Endothelial cell of umbilical vein (primary cell): ENCODE measurements at regions not wholly inside any gene's neighbourhood (a gene's known extent, or its start where the extent isn't known, plus 50 kb on each side); places are given as distances from the start of the nearest gene placed in this dataset.

Source experiments
- BruUV-seq: library from RNA; stranded (reverse); fragments of 400-500 nt; replicated peaks from 2 replicates; lab custom pipeline; 2021; lab: Mats Ljungman, UMichigan
- CTCF ChIA-PET: fragments of 300-600, 350-600 bp; sonication (Branson Sonifier 250); formaldehyde crosslinking; loops from one replicate; lab custom pipeline; 2021; ENCODE audit warnings: antibody characterized with exemption, inconsistent platforms; lab: Charles Lee
- POLR2A ChIA-PET: fragments of 300-600, 350-600 bp; sonication (Branson Sonifier 250); formaldehyde crosslinking; loops from one replicate; lab custom pipeline; 2021; ENCODE audit warnings: antibody characterized with exemption, inconsistent platforms; lab: Charles Lee
- DNase-seq: peaks from one replicate; pipeline ENCODE4 v3.0.0-alpha.2; 2011; ENCODE audit warnings: low read depth, low spot score
- FAIRE-seq: peaks from 2 replicates; lab custom pipeline; 2011; peaks lifted over from hg19 to GRCh38; lab: Jason Lieb, UNC
- H2AFZ ChIP-seq: 2 replicates; pipeline ENCODE4 v1.6.0; 2012; ENCODE audit warnings: low read depth, low read length, control low read depth, inconsistent platforms
- H3K27ac ChIP-seq: 2 replicates; pipeline ENCODE4 v1.5.1; 2011; ENCODE audit warnings: low read depth, mild to moderate bottlenecking, control low read depth, low read length, moderate library complexity; ENCODE audit not compliant: insufficient read depth
- H3K27me3 ChIP-seq, 2 experiments: 2 replicates each; pipeline versions ENCODE4 v1.6.0 to v1.6.1; 2011; ENCODE audit warnings: low read length in 2 of 2, mixed read lengths in 1 of 2; ENCODE audit not compliant: control insufficient read depth in 2 of 2, insufficient read depth in 2 of 2
- H3K36me3 ChIP-seq, 2 experiments: 2 replicates in 1 of 2; 3 replicates in 1 of 2; pipeline ENCODE4 v1.5.1; 2011; ENCODE audit warnings: low read length in 2 of 2, mild to moderate bottlenecking in 1 of 2, moderate library complexity in 1 of 2; ENCODE audit not compliant: control insufficient read depth in 2 of 2, insufficient read depth in 2 of 2; ENCODE audit errors: extremely low read depth in 1 of 2
- H3K4me1 ChIP-seq: 3 replicates; pipeline ENCODE4 v1.5.1; 2011; ENCODE audit warnings: mild to moderate bottlenecking, low read length; ENCODE audit not compliant: control insufficient read depth, insufficient read depth; ENCODE audit errors: extremely low read depth
- H3K4me2 ChIP-seq: 2 replicates; pipeline ENCODE4 v1.6.1; 2011; ENCODE audit warnings: low read length, control low read depth, mixed read lengths; ENCODE audit not compliant: insufficient read depth
- H3K4me3 ChIP-seq, 3 experiments: fragments of 200-600 bp in 1 of 3; sonication (generic), shearing (Covaris generic) in 1 of 3; replicated peaks in 1 of 3; 2 replicates each; pipeline ENCODE4 v1.5.1; 2011 to 2016; ENCODE audit warnings: control low read depth in 3 of 3, low read length in 3 of 3, mild to moderate bottlenecking in 2 of 3, inconsistent platforms in 1 of 3, low read depth in 1 of 3, moderate library complexity in 1 of 3; ENCODE audit not compliant: insufficient read depth in 1 of 3
- H3K79me2 ChIP-seq: 2 replicates; pipeline ENCODE4 v1.6.0; 2012; ENCODE audit warnings: low read length, inconsistent platforms; ENCODE audit not compliant: control insufficient read depth, insufficient read depth
- H3K9ac ChIP-seq: replicated peaks from 2 replicates; pipeline ENCODE3; 2011; ENCODE audit warnings: low read length, control low read depth; ENCODE audit not compliant: insufficient read depth; ENCODE audit errors: extremely low read depth
- H3K9me1 ChIP-seq: replicated peaks from 3 replicates; pipeline ENCODE4 v1.6.0; 2011; ENCODE audit warnings: mild to moderate bottlenecking, low read length; ENCODE audit not compliant: control insufficient read depth, insufficient read depth; ENCODE audit errors: extremely low read depth
- H3K9me3 ChIP-seq: replicated peaks from 2 replicates; pipeline ENCODE4 v1.5.1; 2012; ENCODE audit warnings: low read length, inconsistent platforms; ENCODE audit not compliant: control insufficient read depth, insufficient read depth
- H4K20me1 ChIP-seq: replicated peaks from 2 replicates; pipeline ENCODE3; 2011; ENCODE audit warnings: mild to moderate bottlenecking, low read length; ENCODE audit not compliant: control insufficient read depth, insufficient read depth; ENCODE audit errors: extremely low read depth
- CTCF ChIP-seq, 2 donors: IDR thresholded peaks; 1 replicate in 1 of 2; 2 replicates in 1 of 2; pipeline ENCODE4 v1.5.1; 2011; ENCODE audit warnings: low read length in 2 of 2, mild to moderate bottlenecking in 2 of 2, moderate library complexity in 2 of 2, control low read depth in 1 of 2, inconsistent platforms in 1 of 2, low read depth in 1 of 2; ENCODE audit not compliant: insufficient read depth in 1 of 2; ENCODE audit errors: extremely low read depth in 1 of 2
- EZH2 ChIP-seq: IDR thresholded peaks from 2 replicates; pipeline ENCODE4 v1.6.1; 2012; ENCODE audit warnings: borderline replicate concordance, low read depth, mild to moderate bottlenecking, moderate library complexity, low read length, inconsistent platforms; ENCODE audit not compliant: severe bottlenecking
- FOS ChIP-seq: IDR thresholded peaks from 2 replicates; pipeline ENCODE4 v1.6.1; 2011; ENCODE audit warnings: mild to moderate bottlenecking, low read length, moderate library complexity, borderline replicate concordance; ENCODE audit not compliant: insufficient read depth
- GATA2 ChIP-seq: IDR thresholded peaks from 2 replicates; pipeline ENCODE4 v1.7.0; 2011; ENCODE audit warnings: low read depth, mild to moderate bottlenecking, moderate library complexity, mixed read lengths, low read length; ENCODE audit not compliant: insufficient read length, insufficient read depth
- JUN ChIP-seq: IDR thresholded peaks from 2 replicates; pipeline ENCODE4 v1.6.1; 2011; ENCODE audit warnings: borderline replicate concordance, low read depth; ENCODE audit not compliant: insufficient read length, insufficient read depth
- MAX ChIP-seq: IDR thresholded peaks from 2 replicates; pipeline ENCODE4 v1.6.1; 2011; ENCODE audit not compliant: insufficient read depth, insufficient read length
- MYC ChIP-seq: IDR thresholded peaks from one replicate; pipeline ENCODE4 v1.6.1; 2011; ENCODE audit warnings: mild to moderate bottlenecking, low read depth, low read length
- POLR2A ChIP-seq: IDR thresholded peaks from 2 replicates; pipeline ENCODE4 v1.6.1; 2012; ENCODE audit warnings: low read depth, mild to moderate bottlenecking, control low read depth, low read length
- POLR2AphosphoS5 ChIP-seq: IDR thresholded peaks from 2 replicates; pipeline ENCODE4 v1.6.1; 2012; ENCODE audit warnings: low read depth, mild to moderate bottlenecking, control low read depth, low read length, moderate library complexity; ENCODE audit not compliant: insufficient read depth
- dilution Hi-C: fragments of 300-500 bp; cut with MboI; formaldehyde crosslinking; loops from one replicate; pipeline ENCODE4 v1.15.0; 2019; ENCODE audit warnings: low sequenced_read_pairs; ENCODE audit not compliant: extremely low pct_ligation_motif_present
- intact Hi-C: fragments of 100-400 bp; cut with micrococcal nuclease; formaldehyde crosslinking; loops from one replicate; pipeline ENCODE4 v1.10.0; 2022

GRCh38 chr12:73076760-73077159 is 804.6 kb downstream of the TRHDE start:
- no peaks in the 10 kb centered on the region for H4K20me1 ChIP-seq
- no peaks in the 10 kb centered on the region for H3K9me1 ChIP-seq
- CTCF ChIA-PET = no interaction called here
- no peak for TF ChIP-seq POLR2A
- TF ChIP-seq GATA2 = no peak
- no peak for TF ChIP-seq MYC
- TF ChIP-seq CTCF (IDR thresholded peaks at IDR 0.05; ENCODE audit: extremely low read depth in 1 of 2, insufficient read depth in 1 of 2, low read depth in 1 of 2, low read length in 2 of 2) = no peak
- no peak for TF ChIP-seq MAX
- TF ChIP-seq EZH2 = no peak
- no peak for TF ChIP-seq POLR2AphosphoS5
- no peak for TF ChIP-seq FOS
- TF ChIP-seq JUN = no peak
- intact Hi-C loops = no loop called here
- H3K9me3 ChIP-seq = peaks cover 7% of the 10 kb centered on the region
- H3K27me3 ChIP-seq = no peaks in the 10 kb centered on the region
- no peak for FAIRE-seq
- no peak for DNase-seq
- POLR2A ChIA-PET = no interaction called here
- H3K4me1 ChIP-seq = no peaks in the 10 kb centered on the region
- H3K27ac ChIP-seq = no peak overlapping the region
- H3K9ac ChIP-seq = no peak overlapping the region
- H3K79me2 ChIP-seq = no peaks in the 10 kb centered on the region
- H2AFZ ChIP-seq = no peak overlapping the region
- BruUV-seq = no TSS peak
- dilution Hi-C loops = no loop called here
- no peaks in the 10 kb centered on the region for H3K36me3 ChIP-seq
- no peak overlapping the region for H3K4me2 ChIP-seq
- H3K4me3 ChIP-seq = no peak overlapping the region
